HEK293 (cell line): ENCODE measurements at regions not wholly inside any gene's neighbourhood (a gene's known extent, or its start where the extent isn't known, plus 50 kb on each side); places are given as distances from the start of the nearest gene placed in this dataset.

Experiments
- CTCF ChIA-PET: fragments of 350-600 bp; formaldehyde crosslinking; extraction: SDS; loops from one replicate; lab custom pipeline; 2021; ENCODE audit warnings: antibody characterized with exemption; lab: Yijun Ruan, JAX
- POLR2A ChIA-PET: fragments of 300-600 bp; formaldehyde crosslinking; extraction: SDS; loops from one replicate; lab custom pipeline; 2020; ENCODE audit warnings: antibody characterized with exemption, inconsistent platforms; lab: Yijun Ruan, JAX
- H3K27ac ChIP-seq: fragments of 200-500 bp; sonication (Bioruptor generic); 2 replicates; pipeline ENCODE4 v1.5.1; 2014; ENCODE audit warnings: low read depth, low read length, control low read depth, inconsistent platforms; ENCODE audit errors: extremely low read depth
- H3K36me3 ChIP-seq, 2 experiments: fragments of 200-500 bp in 1 of 2; sonication (Bioruptor generic) in 1 of 2; 1 replicate in 1 of 2; 2 replicates in 1 of 2; pipeline ENCODE4 v1.5.1; 2014 to 2017; ENCODE audit warnings: inconsistent platforms in 2 of 2, low read length in 2 of 2; ENCODE audit not compliant: control insufficient read depth in 2 of 2, insufficient read depth in 1 of 2
- H3K4me1 ChIP-seq: fragments of 200-500 bp; sonication (Bioruptor generic); 2 replicates; pipeline ENCODE4 v1.5.1; 2014; ENCODE audit warnings: mild to moderate bottlenecking, low read length, inconsistent platforms; ENCODE audit not compliant: control insufficient read depth, insufficient read depth
- H3K4me3 ChIP-seq: 2 replicates; pipeline ENCODE4 v1.5.1; 2011; ENCODE audit warnings: low read depth, mild to moderate bottlenecking, control low read depth, low read length, moderate library complexity
- H3K9me3 ChIP-seq: fragments of 200-500 bp; sonication (Bioruptor generic); 2 replicates; pipeline ENCODE4 v1.5.1; 2014; ENCODE audit warnings: low read depth, low read length, inconsistent platforms; ENCODE audit not compliant: control insufficient read depth, insufficient read depth
- HOXC10 ChIP-seq: sonication (generic); formaldehyde crosslinking; IDR thresholded peaks from 2 replicates; pipeline ENCODE4 v1.8.1; 2023; ENCODE audit warnings: mild to moderate bottlenecking, missing genetic modification reagents
- MZF1 ChIP-seq: fragments of 450-650 bp; formaldehyde crosslinking; IDR thresholded peaks from 2 replicates; pipeline ENCODE4 v1.5.1; 2017; ENCODE audit warnings: missing biosample characterization, missing genetic modification characterization, borderline replicate concordance
- OSR2 ChIP-seq: fragments of 450-650 bp; formaldehyde crosslinking; IDR thresholded peaks from 2 replicates; pipeline ENCODE4 v1.5.1; 2016; ENCODE audit warnings: missing biosample characterization, missing genetic modification characterization
- SP7 ChIP-seq: fragments of 450-650 bp; formaldehyde crosslinking; IDR thresholded peaks from 2 replicates; pipeline ENCODE4 v1.5.1; 2016; ENCODE audit warnings: missing biosample characterization, missing genetic modification characterization
- ZBTB7A ChIP-seq: fragments of 450-650 bp; formaldehyde crosslinking; IDR thresholded peaks from 2 replicates; pipeline ENCODE4 v1.5.1; 2016; ENCODE audit warnings: low read depth, missing biosample characterization, missing genetic modification characterization
- ZNF114 ChIP-seq: fragments of 450-650 bp; formaldehyde crosslinking; IDR thresholded peaks from 2 replicates; pipeline ENCODE4 v1.5.0; 2017; ENCODE audit warnings: missing biosample characterization, missing genetic modification characterization
- ZNF121 ChIP-seq: fragments of 450-650 bp; formaldehyde crosslinking; IDR thresholded peaks from 2 replicates; pipeline ENCODE4 v1.5.1; 2016; ENCODE audit warnings: missing biosample characterization, missing genetic modification characterization
- ZNF202 ChIP-seq: fragments of 450-650 bp; formaldehyde crosslinking; IDR thresholded peaks from 2 replicates; pipeline ENCODE4 v1.5.1; 2016; ENCODE audit warnings: missing biosample characterization, missing genetic modification characterization, borderline replicate concordance
- ZNF239 ChIP-seq: fragments of 450-650 bp; formaldehyde crosslinking; IDR thresholded peaks from 2 replicates; pipeline ENCODE4 v1.5.1; 2016; ENCODE audit warnings: missing biosample characterization, missing genetic modification characterization
- ZNF292 ChIP-seq: fragments of 450-650 bp; formaldehyde crosslinking; IDR thresholded peaks from 2 replicates; pipeline ENCODE4 v1.5.1; 2016; ENCODE audit warnings: low read depth, missing biosample characterization, missing genetic modification characterization, borderline replicate concordance
- ZNF394 ChIP-seq: fragments of 450-650 bp; formaldehyde crosslinking; IDR thresholded peaks from 2 replicates; pipeline ENCODE4 v1.5.1; 2016; ENCODE audit warnings: missing biosample characterization, missing genetic modification characterization, mild to moderate bottlenecking, moderate library complexity, borderline replicate concordance
- ZNF544 ChIP-seq: fragments of 450-650 bp; formaldehyde crosslinking; IDR thresholded peaks from 2 replicates; pipeline ENCODE4 v1.5.0; 2017; ENCODE audit warnings: missing biosample characterization, missing genetic modification characterization
- ZNF558 ChIP-seq: fragments of 450-650 bp; formaldehyde crosslinking; IDR thresholded peaks from 2 replicates; pipeline ENCODE4 v1.5.1; 2016; ENCODE audit warnings: missing biosample characterization, missing genetic modification characterization
- ZNF610 ChIP-seq: fragments of 450-650 bp; formaldehyde crosslinking; IDR thresholded peaks from 2 replicates; pipeline ENCODE4 v1.5.1; 2016; ENCODE audit warnings: missing biosample characterization, missing genetic modification characterization, borderline replicate concordance
- ZNF660 ChIP-seq: fragments of 450-650 bp; IDR thresholded peaks from 2 replicates; pipeline ENCODE4 v1.5.1; 2018; ENCODE audit warnings: missing biosample characterization, mild to moderate bottlenecking, missing genetic modification characterization
- ZNF777 ChIP-seq: fragments of 450-650 bp; formaldehyde crosslinking; IDR thresholded peaks from 2 replicates; pipeline ENCODE4 v1.5.1; 2017; ENCODE audit warnings: missing biosample characterization, missing genetic modification characterization, borderline replicate concordance
- ZXDB ChIP-seq: fragments of 450-650 bp; formaldehyde crosslinking; IDR thresholded peaks from 2 replicates; pipeline ENCODE4 v1.5.1; 2016; ENCODE audit warnings: missing biosample characterization, missing genetic modification characterization
- TF ChIP-seq, protein P1 (sequence below): fragments of 450-650 bp; formaldehyde crosslinking; IDR thresholded peaks from 2 replicates; pipeline ENCODE4 v1.5.1; 2017; ENCODE audit warnings: missing biosample characterization, missing genetic modification characterization
- TF ChIP-seq, protein P2 (sequence below): fragments of 450-650 bp; formaldehyde crosslinking; IDR thresholded peaks from 2 replicates; pipeline ENCODE4 v1.5.1; 2016; ENCODE audit warnings: missing biosample characterization, missing genetic modification characterization, low read depth
- TF ChIP-seq, protein P3 (sequence below): fragments of 450-650 bp; formaldehyde crosslinking; optimal IDR thresholded peaks from 2 replicates; pipeline ENCODE3; 2016; ENCODE audit warnings: missing biosample characterization, mild to moderate bottlenecking, missing genetic modification characterization
- TF ChIP-seq, protein P4 (sequence below): fragments of 450-650 bp; formaldehyde crosslinking; IDR thresholded peaks from 2 replicates; pipeline ENCODE4 v1.5.1; 2017; ENCODE audit warnings: missing biosample characterization, missing genetic modification characterization

DNA sequence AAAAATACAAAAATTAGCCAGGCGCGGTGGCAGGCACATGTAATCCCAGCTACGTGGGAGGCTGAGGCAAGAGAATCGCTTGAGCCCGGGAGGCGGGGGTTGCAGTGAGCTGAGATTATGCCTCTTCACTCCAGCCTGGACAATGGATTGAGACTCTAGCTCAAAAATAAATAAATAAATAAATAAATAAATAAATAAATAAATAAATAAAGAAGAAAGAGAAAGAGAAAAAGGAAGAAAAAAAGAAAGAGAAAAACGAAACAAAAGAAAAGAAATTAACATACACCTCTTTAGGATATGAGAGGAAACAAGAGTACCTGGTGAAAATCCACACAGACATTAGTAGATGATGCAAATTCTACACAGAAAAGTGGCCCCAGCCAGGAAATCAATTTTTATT, 713.7 kb upstream of the POT1 start (continued):
- TF ChIP-seq, protein P1, sequence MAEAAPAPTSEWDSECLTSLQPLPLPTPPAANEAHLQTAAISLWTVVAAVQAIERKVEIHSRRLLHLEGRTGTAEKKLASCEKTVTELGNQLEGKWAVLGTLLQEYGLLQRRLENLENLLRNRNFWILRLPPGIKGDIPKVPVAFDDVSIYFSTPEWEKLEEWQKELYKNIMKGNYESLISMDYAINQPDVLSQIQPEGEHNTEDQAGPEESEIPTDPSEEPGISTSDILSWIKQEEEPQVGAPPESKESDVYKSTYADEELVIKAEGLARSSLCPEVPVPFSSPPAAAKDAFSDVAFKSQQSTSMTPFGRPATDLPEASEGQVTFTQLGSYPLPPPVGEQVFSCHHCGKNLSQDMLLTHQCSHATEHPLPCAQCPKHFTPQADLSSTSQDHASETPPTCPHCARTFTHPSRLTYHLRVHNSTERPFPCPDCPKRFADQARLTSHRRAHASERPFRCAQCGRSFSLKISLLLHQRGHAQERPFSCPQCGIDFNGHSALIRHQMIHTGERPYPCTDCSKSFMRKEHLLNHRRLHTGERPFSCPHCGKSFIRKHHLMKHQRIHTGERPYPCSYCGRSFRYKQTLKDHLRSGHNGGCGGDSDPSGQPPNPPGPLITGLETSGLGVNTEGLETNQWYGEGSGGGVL = no peak
- TF ChIP-seq ZNF558 = peak; percentile 40; the same call in 1 of the 2 replicates

DNA sequence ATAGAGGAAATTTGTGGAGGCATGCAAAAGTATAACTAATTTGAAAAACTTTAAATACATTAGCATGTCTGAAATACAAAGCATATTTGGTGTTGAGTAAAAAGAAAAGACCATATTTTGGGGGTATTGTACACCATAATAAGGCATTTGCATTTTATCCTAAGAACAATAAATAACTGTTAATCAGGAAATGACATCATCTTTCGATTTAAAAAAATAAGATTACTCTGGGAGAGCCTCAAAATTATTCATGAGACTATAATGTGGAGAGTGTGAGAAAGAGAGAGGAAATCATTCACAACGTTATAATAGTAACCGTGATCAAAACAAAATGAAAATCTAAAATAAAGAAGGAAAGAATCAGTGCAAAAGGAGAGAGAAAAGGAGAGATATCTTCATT, 712.3 kb upstream of the POT1 start:
- CTCF ChIA-PET = no interaction called here
- H3K4me1 ChIP-seq = no peaks in the 10 kb centered on the region
- H3K4me3 ChIP-seq = no peak overlapping the region
- no peak for TF ChIP-seq SP7
- TF ChIP-seq, protein P2, sequence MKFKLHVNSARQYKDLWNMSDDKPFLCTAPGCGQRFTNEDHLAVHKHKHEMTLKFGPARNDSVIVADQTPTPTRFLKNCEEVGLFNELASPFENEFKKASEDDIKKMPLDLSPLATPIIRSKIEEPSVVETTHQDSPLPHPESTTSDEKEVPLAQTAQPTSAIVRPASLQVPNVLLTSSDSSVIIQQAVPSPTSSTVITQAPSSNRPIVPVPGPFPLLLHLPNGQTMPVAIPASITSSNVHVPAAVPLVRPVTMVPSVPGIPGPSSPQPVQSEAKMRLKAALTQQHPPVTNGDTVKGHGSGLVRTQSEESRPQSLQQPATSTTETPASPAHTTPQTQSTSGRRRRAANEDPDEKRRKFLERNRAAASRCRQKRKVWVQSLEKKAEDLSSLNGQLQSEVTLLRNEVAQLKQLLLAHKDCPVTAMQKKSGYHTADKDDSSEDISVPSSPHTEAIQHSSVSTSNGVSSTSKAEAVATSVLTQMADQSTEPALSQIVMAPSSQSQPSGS (tag by site-specific recombination) = peak; percentile 48; the same call in 1 of the 2 replicates
- POLR2A ChIA-PET = no interaction called here
- no peaks in the 10 kb centered on the region for H3K36me3 ChIP-seq
- H3K27ac ChIP-seq = no peak overlapping the region
- H3K9me3 ChIP-seq = no peaks in the 10 kb centered on the region

DNA sequence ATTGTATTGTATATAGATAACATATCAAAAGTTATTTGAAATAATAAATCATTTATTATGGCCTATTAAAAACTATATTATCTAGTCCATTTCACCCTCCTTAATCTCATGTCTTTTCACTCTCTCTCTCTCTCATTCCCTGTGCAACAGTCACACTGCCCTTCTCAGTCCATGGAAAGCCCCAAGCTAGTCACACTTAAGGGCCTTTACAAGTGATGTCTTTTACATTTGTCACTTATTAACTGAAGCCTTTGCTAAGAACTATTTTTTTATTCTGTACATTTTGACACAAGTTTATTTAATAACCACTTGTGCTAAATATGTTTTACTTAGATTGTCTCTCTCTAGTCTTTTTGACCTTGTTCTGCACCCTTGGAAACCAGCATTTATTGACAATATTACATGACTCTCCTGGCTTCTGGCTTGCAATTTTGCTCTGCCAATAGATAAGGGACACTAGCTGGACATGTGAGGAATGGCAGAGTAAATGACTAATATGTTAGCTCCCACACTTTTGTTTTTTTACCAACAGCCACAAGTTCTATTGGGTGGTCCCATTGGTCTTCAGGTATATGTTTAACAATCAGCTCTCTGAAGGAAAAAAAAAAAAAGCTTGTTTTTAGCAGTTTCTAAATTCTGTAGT, 706.8 kb upstream of the POT1 start:
- H3K27ac ChIP-seq = no peak overlapping the region
- no peak for TF ChIP-seq ZNF610 (tag by site-specific recombination)
- no peak for TF ChIP-seq ZNF202
- TF ChIP-seq ZNF777 (tag by site-specific recombination) = no peak
- no peak for TF ChIP-seq ZBTB7A
- TF ChIP-seq ZNF394 (tag by site-specific recombination) = no peak
- no peak for TF ChIP-seq ZNF239 (tag by site-specific recombination)
- TF ChIP-seq HOXC10 = no peak
- TF ChIP-seq OSR2 (tag by site-specific recombination) = no peak
- TF ChIP-seq ZNF121 = no peak
- no peak for TF ChIP-seq ZXDB (tag by site-specific recombination)
- TF ChIP-seq ZNF544 = no peak
- TF ChIP-seq, protein P3, sequence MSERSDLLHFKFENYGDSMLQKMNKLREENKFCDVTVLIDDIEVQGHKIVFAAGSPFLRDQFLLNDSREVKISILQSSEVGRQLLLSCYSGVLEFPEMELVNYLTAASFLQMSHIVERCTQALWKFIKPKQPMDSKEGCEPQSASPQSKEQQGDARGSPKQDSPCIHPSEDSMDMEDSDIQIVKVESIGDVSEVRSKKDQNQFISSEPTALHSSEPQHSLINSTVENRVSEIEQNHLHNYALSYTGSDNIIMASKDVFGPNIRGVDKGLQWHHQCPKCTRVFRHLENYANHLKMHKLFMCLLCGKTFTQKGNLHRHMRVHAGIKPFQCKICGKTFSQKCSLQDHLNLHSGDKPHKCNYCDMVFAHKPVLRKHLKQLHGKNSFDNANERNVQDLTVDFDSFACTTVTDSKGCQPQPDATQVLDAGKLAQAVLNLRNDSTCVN = no peak
- no peak for TF ChIP-seq MZF1 (tag by site-specific recombination)
- TF ChIP-seq, protein P4, sequence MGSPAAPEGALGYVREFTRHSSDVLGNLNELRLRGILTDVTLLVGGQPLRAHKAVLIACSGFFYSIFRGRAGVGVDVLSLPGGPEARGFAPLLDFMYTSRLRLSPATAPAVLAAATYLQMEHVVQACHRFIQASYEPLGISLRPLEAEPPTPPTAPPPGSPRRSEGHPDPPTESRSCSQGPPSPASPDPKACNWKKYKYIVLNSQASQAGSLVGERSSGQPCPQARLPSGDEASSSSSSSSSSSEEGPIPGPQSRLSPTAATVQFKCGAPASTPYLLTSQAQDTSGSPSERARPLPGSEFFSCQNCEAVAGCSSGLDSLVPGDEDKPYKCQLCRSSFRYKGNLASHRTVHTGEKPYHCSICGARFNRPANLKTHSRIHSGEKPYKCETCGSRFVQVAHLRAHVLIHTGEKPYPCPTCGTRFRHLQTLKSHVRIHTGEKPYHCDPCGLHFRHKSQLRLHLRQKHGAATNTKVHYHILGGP (tag by site-specific recombination) = no peak
- TF ChIP-seq ZNF660 = no peak
- no peak for TF ChIP-seq ZNF114 (tag by site-specific recombination)
- TF ChIP-seq ZNF292 (tag by site-specific recombination) = no peak
- H3K9me3 ChIP-seq = no peaks in the 10 kb centered on the region
- ChIA-PET POLR2A (no interaction called here), CTCF (interaction anchor here (0.6 kb wide), 1 partner anchor 96 kb away, joined by 3 read pairs; no protein-coding TSS in a partner anchor)
- no peaks in the 10 kb centered on the region for H3K36me3 ChIP-seq
- H3K4me1 ChIP-seq = no peaks in the 10 kb centered on the region
- H3K4me3 ChIP-seq = no peak overlapping the region
